T-helper 2 cell treated with Interferon-gamma antibody and Interleukin-4, amounts not matched to agents 100 ng/mL and 5 ng/mL, for 36 hours (primary cell): ENCODE measurements at regions not wholly inside any gene's neighbourhood (a gene's known extent, or its start where the extent isn't known, plus 50 kb on each side); places are given as distances from the start of the nearest gene placed in this dataset.

Source experiments
- intact Hi-C: fragments of 100-400 bp; cut with micrococcal nuclease; formaldehyde crosslinking; loops from one replicate; pipeline ENCODE4 v1.15.1; 2023

- intact Hi-C loops, result no loop called here
Observed at GRCh38 chr20:43244647-43245046, 54.9 kb upstream of the PTPRT start.

GRCh38 chr20:43243672-43244269 lies 54.1 kb upstream of the PTPRT start:
- intact Hi-C loops, result no loop called here

- intact Hi-C loops, result no loop called here
Observed at GRCh38 chr20:43241057-43241702, 51.5 kb upstream of the PTPRT start.
